GM21515 (cell line): ENCODE measurements at regions not wholly inside any gene's neighbourhood (a gene's known extent, or its start where the extent isn't known, plus 50 kb on each side); places are given as distances from the start of the nearest gene placed in this dataset.
"Not testable (repeated sequence)": the region's sequence is repeated elsewhere in the genome, so short reads cannot be mapped to it uniquely, and the experiment has no call there.

ENCODE experiments used
- ATAC-seq: cut with Tn5 transposase; IDR thresholded peaks from one replicate; pipeline ENCODE4 v1.9.1; 2021; ENCODE audit not compliant: unreplicated experiment

DNA sequence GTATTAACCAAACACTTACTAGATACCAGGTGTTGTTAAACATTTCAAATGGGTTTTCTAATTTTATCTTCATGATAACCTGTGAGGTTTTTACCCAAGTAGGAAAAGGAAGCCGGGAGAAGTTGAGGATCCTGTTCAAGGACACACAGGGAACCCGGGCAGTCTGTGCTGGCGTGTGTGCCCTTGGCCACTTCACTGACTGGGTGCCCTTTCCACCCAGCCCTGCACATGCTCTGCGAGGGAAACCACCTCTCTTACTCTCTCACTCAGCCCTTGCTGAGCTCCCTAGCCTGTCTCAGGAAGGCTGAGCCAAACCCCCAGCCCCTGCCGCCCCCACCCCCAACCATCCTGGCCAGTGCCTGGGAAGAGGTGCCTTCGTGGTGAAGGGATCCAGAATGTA, 51.8 kb downstream of the TEX44 start:
- no peak for ATAC-seq

GRCh38 chr2:231646476-231646875, 53.8 kb downstream of the TEX44 start:
- ATAC-seq = no peak

- peak; percentile 55 for ATAC-seq
Observed at GRCh38 chr2:231648579-231649174, 56.0 kb downstream of the TEX44 start.

GRCh38 chr2:231651561-231651960, 56.8 kb upstream of the PTMA start:
- ATAC-seq = not testable (repeated sequence)

GRCh38 chr2:231655488-231655887, 52.8 kb upstream of the PTMA start:
- no peak for ATAC-seq

DNA sequence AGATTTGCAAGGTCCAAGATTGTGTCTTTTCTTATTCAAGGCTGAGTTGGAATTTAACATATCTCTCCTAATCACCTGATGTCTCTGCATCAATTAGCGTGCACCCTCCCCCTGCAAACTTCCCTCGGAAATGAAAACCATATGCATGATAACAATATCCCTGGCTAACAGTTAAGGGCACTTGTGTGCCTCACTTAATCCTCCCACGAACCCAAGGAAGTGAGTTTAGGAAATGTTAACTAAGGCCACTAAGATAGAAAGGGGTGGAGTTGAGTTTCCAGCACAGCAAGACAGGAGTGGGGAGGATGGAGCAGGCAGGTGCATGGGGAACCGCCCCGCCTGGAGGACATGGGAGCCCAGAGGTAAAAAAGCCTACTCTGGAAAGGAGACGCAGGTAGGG, 52.4 kb upstream of the PTMA start:
- ATAC-seq = no peak
